ENCODE measurements at regions not wholly inside any gene's neighbourhood (a gene's known extent, or its start where the extent isn't known, plus 50 kb on each side); places are given as distances from the start of the nearest gene placed in this dataset.

GRCh38 chr1:22342734-22343191, 108.9 kb upstream of the ZBTB40 start:
- Histone ChIP-seq H3K79me2 (ENCODE audit: insufficient read depth, low read length) (no peaks in the 10 kb centered on the region), H3K9me3 (ENCODE audit: low read length) (no peaks in the 10 kb centered on the region), H3K4me2 (ENCODE audit: low read length) (no peak overlapping the region), H4K20me1 (ENCODE audit: insufficient read depth, low read length) (no peaks in the 10 kb centered on the region), H3K9ac (ENCODE audit: low read length) (no peak overlapping the region), H3K9me2 (ENCODE audit: low read depth, low read length) (no peaks in the 10 kb centered on the region), H3K4me3 (ENCODE audit: low read depth, low read length, poor library complexity, severe bottlenecking) (no peak overlapping the region), H3K27ac (ENCODE audit: low read depth, low read length, poor library complexity, severe bottlenecking) (no peak overlapping the region), H3K27me3 (ENCODE audit: insufficient read depth, low read length) (no peaks in the 10 kb centered on the region), H3F3A (ENCODE audit: insufficient read depth, low read length) (no peaks in the 10 kb centered on the region), H2AFZ (ENCODE audit: low read length) (no peak overlapping the region), H3K4me1 (ENCODE audit: insufficient read depth, low read length, severe bottlenecking) (no peaks in the 10 kb centered on the region), H3K36me3 (ENCODE audit: insufficient read depth, low read length) (no peaks in the 10 kb centered on the region)
- no peak for TF ChIP-seq EZH2 (IDR thresholded peaks at IDR 0.05; ENCODE audit: borderline replicate concordance, low read length)
- TF ChIP-seq CTCF (IDR thresholded peaks at IDR 0.05; ENCODE audit: low read length) = no peak

- H3K9me2 ChIP-seq (ENCODE audit: low read depth, low read length) = no peaks in the 10 kb centered on the region
- no peaks in the 10 kb centered on the region for H3K4me1 ChIP-seq (ENCODE audit: insufficient read depth, low read length, severe bottlenecking)
- no peaks in the 10 kb centered on the region for H4K20me1 ChIP-seq (ENCODE audit: insufficient read depth, low read length)
- H3K9ac ChIP-seq (ENCODE audit: low read length) = no peak overlapping the region
- TF ChIP-seq EZH2 (IDR thresholded peaks at IDR 0.05; ENCODE audit: borderline replicate concordance, low read length) = no peak
- no peak for TF ChIP-seq CTCF (IDR thresholded peaks at IDR 0.05; ENCODE audit: low read length)
- H3K36me3 ChIP-seq (ENCODE audit: insufficient read depth, low read length) = no peaks in the 10 kb centered on the region
- H3K4me3 ChIP-seq (ENCODE audit: low read depth, low read length, poor library complexity, severe bottlenecking) = no peak overlapping the region
- H3K79me2 ChIP-seq (ENCODE audit: insufficient read depth, low read length) = no peaks in the 10 kb centered on the region
- no peaks in the 10 kb centered on the region for H3K27me3 ChIP-seq (ENCODE audit: insufficient read depth, low read length)
- H3K4me2 ChIP-seq (ENCODE audit: low read length) = no peak overlapping the region
- H3F3A ChIP-seq (ENCODE audit: insufficient read depth, low read length) = no peaks in the 10 kb centered on the region
- H3K9me3 ChIP-seq (ENCODE audit: low read length) = no peaks in the 10 kb centered on the region
- no peak overlapping the region for H2AFZ ChIP-seq (ENCODE audit: low read length)
- no peak overlapping the region for H3K27ac ChIP-seq (ENCODE audit: low read depth, low read length, poor library complexity, severe bottlenecking)
Measured at GRCh38 chr1:22343456-22344328, 108.0 kb upstream of the ZBTB40 start.

- Histone ChIP-seq H3K9me2 (ENCODE audit: low read depth, low read length) (no peaks in the 10 kb centered on the region), H3F3A (ENCODE audit: insufficient read depth, low read length) (no peaks in the 10 kb centered on the region), H3K4me1 (ENCODE audit: insufficient read depth, low read length, severe bottlenecking) (no peaks in the 10 kb centered on the region), H3K27me3 (ENCODE audit: insufficient read depth, low read length) (no peaks in the 10 kb centered on the region), H3K36me3 (ENCODE audit: insufficient read depth, low read length) (no peaks in the 10 kb centered on the region), H4K20me1 (ENCODE audit: insufficient read depth, low read length) (no peaks in the 10 kb centered on the region), H3K9me3 (ENCODE audit: low read length) (no peaks in the 10 kb centered on the region), H3K9ac (ENCODE audit: low read length) (no peak overlapping the region), H2AFZ (ENCODE audit: low read length) (no peak overlapping the region), H3K4me2 (ENCODE audit: low read length) (no peak overlapping the region), H3K4me3 (ENCODE audit: low read depth, low read length, poor library complexity, severe bottlenecking) (no peak overlapping the region), H3K27ac (ENCODE audit: low read depth, low read length, poor library complexity, severe bottlenecking) (no peak overlapping the region), H3K79me2 (ENCODE audit: insufficient read depth, low read length) (no peaks in the 10 kb centered on the region)
- no peak for TF ChIP-seq CTCF (IDR thresholded peaks at IDR 0.05; ENCODE audit: low read length)
- TF ChIP-seq EZH2 (IDR thresholded peaks at IDR 0.05; ENCODE audit: borderline replicate concordance, low read length) = no peak
Measured at GRCh38 chr1:22344329-22344630, 107.4 kb upstream of the ZBTB40 start.

All from OCI-LY1 (cell line).